ENCODE measurements at regions not wholly inside any gene's neighbourhood (a gene's known extent, or its start where the extent isn't known, plus 50 kb on each side); places are given as distances from the start of the nearest gene placed in this dataset.

- TF ChIP-seq POLR2AphosphoS5 (IDR thresholded peaks at IDR 0.05; ENCODE audit: borderline replicate concordance, low read depth, low read length) = no peak
- TF ChIP-seq EZH2 (IDR thresholded peaks at IDR 0.05) = no peak
- no peak for TF ChIP-seq FOXP2 (optimal IDR thresholded peaks at IDR 0.05; ENCODE audit: control extremely low read depth, extremely low read length, insufficient read depth)
These were observed 149.6 kb downstream of the ZNF608 start for GRCh38 chr5:124596595-124597421.
